Anterior cingulate cortex (tissue), 58 donors: ENCODE measurements at regions not wholly inside any gene's neighbourhood (a gene's known extent, or its start where the extent isn't known, plus 50 kb on each side); places are given as distances from the start of the nearest gene placed in this dataset.
"Not testable (repeated sequence)": the region's sequence is repeated elsewhere in the genome, so short reads cannot be mapped to it uniquely, and the experiment has no call there.

Experiments used
- DNase-seq, 58 donors: peaks; one replicate each; lab custom pipeline; 2025; lab: John Stamatoyannopoulos, UW

DNA sequence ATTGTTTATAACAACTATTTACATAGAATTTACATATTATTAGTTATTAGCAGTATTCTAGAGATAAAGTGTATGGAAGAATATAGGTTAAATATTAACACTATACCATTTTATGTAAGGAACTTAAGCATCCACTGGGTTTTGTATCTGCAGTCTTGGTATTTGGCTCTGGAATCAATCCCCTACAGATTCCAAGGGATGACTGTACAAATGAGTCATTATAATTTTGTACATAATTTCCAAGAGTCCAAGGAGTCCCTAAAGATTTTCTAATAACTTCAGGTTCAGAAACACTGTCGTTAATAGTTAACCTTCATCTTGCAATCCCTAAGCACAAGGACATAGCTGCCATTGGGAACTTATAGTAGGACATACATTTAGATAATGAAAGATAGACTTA lies 254.8 kb upstream of the PDE4D start:
- DNase-seq, result no peak

DNA sequence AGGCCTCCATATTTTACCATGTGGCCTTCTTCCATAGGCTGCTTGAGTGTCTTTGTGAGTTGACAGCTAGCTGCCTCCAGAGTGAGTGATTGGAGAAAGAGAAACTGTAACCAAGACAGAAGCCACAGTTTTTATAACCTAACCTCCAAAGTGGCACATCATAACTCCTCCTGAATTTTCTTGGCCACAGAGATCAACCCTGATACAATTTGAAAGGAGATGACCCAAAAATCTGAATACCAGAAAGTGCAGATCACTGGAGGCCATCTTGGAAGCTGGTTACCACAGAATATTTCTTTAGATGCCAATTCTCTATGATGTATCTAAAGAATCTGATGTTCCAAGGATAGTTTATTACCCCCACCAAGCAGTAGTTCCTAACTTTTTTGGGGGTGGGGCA lies 254.3 kb upstream of the PDE4D start:
- no peak for DNase-seq

DNA sequence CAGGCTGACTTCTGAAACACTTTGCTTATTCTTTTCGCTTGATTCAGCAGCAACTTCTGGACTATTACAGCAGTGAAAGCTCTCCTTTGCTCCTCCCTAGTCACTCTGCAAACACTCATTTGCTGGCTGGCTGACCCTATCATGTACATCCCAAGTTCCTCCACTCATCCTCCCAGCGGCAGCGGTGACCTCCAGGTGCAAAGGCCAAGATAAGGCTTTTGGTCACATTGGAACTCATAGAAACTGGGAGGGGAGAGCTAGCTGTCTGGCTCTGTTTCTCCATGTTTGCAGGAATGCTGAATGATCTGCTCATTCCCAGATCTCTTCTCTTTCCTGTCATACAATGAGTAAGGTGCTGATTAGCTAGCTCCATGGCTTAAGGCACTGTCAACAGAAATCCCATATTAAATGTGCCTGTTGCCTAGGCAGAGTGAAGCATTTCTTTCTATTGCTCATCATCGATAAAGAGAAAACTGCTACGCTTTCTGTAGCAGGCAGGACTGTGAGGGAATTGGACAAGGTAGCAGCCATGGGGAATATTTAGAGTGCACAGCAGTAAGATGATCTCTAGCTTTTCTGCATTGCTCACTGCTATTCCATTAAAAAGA lies 250.5 kb upstream of the PDE4D start:
- no peak for DNase-seq

DNA sequence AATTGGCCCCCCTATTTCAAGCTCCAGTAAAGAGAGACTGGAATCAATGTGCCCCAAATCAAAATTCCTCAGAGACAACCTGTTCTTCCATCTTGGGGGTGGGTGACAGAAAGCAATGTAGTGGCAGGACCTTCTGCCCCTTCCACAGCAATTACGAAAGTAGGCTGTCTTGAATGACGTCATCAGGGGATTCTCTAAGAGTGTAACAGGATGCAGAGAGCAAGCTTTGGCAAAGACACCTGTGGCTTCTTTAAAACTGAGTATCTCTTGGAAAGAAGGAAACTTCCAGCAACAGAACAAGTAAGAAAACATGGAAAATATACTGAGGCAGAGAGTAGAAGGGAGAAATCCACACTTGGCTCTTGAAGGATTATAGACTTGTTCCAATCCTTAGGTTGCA lies 247.6 kb upstream of the PDE4D start:
- DNase-seq, result no peak

DNA sequence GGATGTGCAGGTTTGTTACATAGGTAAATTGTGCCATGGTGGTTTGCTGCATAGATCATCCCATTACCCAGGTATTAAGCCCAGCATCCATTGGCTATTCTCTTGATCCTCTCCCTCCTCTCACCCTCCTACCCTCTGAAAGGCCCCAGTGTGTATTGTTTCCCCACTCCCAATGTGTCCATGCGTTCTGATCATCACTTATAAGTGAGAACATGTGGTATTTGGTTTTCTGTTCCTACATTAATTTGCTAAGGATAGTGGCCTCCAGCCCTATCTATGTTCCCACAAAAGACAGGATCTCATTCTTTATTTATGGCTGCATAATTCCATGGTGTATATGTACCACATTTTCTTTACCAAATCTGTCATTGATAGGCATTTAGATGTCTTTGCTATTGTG lies 243.3 kb upstream of the PDE4D start:
- no peak for DNase-seq

DNA sequence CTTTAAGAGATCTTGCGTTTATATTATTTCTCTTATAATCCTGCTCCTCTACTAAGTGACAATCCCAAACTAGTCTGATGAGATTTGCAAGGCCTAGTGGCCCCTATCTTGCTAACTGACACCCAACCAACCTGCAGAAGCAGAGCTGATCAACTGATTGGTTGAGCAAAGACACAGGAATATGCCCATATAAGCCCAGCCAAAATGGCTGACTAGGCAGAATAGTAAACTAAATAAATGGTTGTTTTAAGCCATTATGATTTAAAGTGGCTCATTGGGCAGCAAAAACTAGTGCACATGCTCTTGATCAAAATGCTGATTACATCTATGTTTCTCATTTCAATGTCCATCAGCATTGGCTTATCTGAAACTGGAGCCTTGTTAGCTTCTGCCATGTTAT lies 238.0 kb upstream of the PDE4D start:
- no peak for DNase-seq

DNA sequence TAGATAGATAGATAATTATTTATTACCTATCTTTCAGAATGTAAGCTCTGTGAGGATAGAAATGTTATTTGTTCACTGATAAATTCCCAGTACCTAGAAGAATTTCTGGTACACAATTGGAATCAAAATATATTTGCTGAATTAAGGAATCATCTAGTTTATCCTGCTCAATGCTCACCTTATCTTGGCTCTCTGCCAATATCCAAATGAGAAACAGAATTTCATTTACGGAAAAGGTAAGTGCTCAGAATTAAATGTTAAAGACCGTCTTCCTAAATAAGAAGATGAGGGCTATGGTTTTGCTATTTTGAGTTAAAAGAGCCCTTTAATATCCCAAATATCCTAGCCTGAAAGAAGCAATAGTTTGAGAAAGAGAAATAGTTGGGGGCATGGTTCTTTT lies 232.1 kb upstream of the PDE4D start:
- DNase-seq, result no peak

DNA sequence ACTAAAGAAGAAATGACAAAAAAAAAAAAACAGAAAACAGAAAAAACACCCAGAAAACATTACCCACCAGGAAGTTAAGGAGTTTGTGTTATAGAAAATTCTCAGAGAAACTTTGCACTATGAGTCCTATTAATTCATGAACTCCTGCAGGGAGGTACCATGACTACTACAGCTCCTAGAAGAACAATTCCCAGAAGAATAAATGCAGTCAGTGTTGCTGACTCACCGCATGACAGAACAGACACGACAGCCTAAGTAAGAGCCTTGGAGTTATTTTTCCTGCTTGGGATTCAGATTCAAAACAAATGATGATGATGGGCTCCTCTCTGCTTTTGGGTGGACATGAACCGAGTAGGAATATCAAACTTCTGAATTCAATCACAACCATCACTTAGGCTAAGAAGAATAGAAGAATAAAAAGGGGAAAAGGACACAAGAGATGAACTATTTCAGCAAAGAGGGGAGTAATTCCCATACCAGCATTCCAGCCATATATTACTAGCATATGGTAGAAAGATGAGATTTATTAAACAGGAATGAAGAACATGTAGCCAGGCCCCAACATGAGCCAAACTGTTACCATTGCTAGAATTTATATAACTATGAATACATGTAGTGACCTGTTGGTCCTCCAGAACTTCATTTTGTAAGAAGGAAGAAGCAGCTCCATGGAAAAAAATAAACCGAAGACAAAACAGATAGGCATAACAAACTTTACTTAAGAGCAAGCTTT lies 209.6 kb upstream of the PDE4D start:
- no peak for DNase-seq

DNA sequence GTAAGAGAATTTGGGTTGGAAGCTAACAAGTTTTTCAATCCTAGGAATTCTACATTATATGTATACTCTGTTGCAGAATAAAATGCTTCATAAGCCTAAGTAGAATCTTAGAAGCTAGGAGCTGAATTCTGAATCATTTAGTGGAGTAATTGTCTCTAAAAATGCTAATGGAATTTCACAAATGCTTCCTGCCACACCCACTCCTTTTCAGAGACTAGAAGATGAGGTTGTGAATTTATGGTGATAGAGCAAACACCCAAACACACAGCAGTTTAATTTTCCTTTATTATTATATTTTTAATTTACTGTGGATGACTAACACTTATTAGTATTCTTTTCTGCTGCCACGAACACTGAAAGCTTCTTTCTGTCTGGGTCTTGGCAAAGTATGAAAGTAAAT lies 208.0 kb upstream of the PDE4D start:
- DNase-seq, result no peak

DNA sequence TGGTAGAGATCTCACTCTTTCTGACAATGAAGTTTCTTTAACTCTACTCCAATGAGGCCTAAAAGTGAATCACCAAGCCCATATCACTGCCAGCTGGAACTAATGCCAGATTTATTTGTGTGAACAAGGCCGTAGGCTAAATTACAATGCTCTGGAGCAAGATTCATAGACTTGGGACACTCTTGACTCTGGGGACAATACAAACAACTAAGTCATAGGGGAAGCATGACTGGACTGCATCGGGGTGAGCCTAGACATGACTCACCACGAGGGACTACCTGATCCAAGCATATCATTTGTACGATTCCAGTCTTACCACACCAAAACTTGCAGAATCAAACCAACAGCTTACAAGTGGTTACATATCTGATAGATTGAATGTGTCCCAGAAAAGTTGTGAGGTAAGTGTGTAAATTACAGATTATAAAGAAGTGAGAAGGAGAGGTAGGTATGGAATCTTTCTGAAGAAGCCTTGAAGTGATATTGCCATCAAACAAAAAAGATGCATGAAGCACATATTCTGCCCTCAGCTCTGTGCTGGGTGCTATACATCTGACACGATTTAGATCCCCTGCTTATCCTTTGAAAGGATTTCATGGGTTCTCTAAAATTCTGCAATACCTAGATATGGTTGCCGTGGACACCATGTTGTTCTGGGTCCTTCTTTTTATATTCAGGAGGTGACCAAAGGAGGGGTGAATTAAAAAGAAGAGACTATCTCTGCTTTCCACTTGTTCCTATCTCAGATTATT lies 199.3 kb upstream of the PDE4D start:
- no peak for DNase-seq

DNA sequence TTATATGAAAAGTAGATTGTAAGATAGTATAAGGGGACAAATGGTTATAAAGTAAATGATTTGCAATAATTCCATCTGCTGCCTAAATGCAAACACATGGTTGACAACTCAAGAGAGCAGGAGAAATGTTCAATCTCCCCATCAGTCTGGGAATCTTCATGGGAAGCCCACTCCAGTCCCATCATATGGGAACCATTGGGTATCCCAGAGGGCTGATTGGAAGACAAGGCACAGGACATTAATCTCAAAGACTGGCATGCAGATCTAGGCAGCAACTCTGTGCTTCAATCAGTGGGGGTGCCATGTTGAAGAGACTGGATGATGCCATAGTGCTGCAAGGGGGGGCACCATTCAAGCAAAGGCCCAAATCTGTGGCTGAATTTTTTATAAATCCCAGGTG lies 193.1 kb upstream of the PDE4D start:
- DNase-seq, result no peak

DNA sequence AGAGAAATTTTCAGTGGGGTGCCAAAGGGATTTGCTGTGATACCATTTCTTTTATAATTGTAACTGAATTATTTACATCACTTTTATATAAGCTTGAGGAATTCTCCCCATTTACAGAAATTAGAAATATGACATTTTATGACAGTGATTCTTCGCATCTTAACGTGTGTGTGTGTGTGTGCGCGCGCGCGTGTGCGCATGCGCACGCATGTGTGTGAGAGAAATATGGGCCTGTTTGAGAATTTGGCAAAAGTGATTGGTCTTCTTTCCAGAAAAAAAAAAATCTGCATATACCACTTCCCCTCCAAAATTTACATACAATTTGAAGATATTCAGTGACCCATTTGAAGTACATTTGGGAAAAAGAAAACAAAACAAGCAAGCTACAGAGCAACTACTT lies 190.7 kb upstream of the PDE4D start:
- no peak for DNase-seq

DNA sequence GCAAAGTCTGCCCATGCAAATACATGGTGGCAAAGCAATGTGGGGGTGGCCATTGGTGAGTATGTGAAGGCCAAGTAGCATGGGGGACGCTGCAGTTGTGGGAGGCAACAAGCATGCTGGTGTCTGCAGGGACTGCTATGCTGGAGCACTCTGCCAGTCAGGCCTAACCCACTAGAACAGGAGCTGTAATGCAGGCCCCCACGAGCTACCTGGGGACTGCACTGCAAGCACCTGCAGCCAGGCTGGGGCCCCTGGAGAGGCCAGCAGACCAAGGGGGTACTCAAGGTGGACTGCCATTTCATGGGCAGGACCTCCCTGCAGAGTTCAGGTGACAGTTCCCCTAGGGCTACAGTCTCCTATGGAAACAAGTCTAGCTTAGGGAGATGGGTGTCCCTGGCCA lies 183.8 kb upstream of the PDE4D start:
- no peak for DNase-seq

DNA sequence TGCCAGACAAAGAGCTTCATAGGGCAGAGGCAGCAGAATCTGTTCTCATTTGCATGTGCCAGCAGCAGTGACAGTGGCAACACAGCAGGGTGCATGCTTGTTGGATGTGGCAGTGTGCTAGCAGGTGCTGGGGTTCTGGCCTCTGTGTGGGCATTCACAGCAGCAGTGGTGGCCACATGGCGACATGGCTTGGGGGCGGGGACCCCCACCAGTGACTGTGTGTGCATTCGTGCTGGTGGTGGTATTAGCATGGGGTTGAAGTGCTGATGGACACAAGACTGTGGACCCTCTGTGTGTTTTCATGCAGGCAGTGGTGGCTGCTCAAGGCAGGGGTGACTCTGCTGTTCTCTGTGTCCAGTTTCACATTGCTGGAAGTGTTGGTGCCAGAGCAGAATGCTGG lies 183.2 kb upstream of the PDE4D start:
- DNase-seq, result no peak

DNA sequence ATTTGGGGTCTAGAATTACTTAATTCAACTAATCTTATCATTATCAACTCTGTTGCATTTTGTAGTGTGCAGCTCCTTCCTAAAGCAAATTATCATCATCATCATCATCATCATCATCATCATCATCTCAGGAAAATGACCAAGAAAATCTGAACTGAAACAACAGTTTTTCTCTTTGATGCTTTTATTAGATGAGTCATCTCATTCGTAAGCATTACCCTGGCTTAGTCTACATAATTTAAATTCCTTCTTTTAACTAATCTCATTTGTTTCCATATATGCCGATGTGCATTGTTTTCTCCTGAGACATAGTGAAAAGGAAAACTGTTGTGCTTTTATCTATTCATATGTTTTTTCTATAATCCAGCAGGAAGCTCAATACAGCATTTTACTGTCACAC lies 173.0 kb upstream of the PDE4D start:
- no peak for DNase-seq

DNA sequence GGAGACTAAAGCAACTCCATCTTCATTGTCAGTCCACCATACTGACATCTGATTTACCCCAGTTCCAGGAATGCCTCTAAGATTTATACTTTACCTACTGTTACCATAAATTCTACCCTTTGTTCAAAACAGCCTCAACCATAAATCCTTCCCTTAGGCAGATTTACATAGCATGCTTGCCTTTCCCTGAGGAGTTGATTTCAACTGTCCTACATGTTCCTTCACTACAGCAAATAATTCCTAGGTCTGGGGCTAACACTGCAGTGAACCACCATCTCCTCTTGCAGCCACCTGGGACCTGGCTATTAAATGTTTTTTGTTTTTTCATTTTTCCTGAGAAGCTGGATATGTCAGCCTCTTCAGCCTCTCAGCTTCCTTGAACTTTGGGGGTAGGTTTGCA lies 166.9 kb upstream of the PDE4D start:
- DNase-seq, result no peak

DNA sequence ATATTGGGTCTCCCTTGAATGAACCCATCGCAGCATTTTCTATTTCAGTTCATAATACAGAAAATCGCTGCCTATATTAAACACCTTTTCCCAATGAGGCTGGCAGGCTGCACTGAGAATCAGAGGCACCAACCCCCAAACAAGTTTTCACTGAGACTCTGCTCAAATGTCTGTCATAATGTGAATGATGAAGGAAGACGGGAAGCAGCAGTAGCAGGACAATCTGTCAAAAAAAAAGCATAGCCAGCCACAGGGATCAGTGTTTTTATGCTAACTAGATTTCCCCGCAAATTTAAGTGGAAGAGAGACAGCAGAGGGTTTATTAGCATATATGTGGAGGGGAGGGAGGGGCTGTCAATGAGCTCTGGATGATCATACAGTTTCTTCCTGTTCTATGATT lies 162.7 kb upstream of the PDE4D start:
- peak in 1 of 58 donors; percentile 0 for DNase-seq

DNA sequence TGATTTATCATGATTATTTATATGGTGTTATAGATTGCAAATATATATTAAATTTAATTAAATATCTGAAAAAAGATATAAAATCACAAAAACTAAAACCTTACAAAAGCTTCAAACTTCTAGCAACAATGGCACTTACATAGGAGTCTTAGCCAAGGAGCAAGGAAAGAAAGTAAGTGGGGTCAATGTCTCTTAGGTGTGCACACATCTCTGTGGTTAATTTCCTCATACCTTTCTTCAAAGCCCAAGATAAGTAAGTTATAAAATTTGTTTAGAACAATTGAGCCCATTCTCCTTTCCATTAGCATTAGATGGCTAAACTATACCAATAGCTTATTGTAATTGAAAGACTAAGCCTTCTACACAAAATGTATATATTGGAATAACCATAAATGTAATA lies 161.6 kb upstream of the PDE4D start:
- DNase-seq, result no peak

DNA sequence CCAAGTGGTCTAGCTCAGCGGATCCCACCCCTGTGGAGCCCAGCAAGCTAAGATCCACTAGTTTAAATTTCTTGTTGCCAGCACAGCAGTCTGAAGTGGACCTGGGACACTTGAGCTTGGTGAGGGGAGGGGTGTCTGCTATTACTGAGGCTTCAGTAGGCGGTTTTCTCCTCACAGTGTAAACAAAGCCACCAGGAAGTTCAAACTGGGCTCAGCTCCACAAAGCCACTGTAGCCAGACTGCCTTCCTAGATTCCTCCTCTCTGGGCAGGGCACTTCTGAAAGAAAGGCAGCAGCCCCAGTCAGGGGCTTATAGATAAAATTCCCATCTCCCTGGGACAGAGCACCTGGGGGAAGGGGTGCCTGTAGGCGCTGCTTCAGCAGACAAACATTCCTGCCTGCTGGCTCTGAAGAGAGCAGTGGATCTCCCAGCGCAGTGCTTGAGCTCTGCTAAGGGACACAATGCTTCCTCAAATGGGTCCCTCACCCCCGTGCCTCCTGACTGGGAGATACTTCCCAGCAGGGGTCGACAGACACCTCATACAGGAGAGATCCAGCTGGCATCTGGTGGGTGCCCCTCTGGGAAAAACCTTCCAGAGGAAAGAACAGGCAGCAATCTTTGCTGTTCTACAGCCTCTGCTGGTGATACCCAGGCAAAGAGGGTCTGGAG lies 148.6 kb upstream of the PDE4D start:
- not testable (repeated sequence) for DNase-seq

DNA sequence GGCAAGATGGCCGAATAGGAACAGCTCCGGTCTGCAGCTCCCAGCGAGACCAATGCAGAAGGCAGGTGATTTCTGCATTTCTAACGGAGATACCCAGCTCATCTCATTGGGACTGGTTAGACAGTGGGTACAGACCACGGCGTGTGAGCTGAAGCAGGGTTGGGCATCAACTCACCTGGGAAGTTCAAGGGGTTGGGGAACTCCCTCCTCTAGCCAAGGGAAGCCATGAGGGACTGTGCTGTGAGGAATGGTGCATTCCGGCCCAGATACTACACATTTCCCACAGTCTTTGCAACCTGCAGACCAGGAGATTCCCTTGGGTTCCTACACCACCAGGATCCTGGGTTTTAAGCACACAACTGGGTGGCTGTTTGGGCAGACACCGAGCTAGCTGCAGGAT lies 148.0 kb upstream of the PDE4D start:
- not testable (repeated sequence) for DNase-seq

DNA sequence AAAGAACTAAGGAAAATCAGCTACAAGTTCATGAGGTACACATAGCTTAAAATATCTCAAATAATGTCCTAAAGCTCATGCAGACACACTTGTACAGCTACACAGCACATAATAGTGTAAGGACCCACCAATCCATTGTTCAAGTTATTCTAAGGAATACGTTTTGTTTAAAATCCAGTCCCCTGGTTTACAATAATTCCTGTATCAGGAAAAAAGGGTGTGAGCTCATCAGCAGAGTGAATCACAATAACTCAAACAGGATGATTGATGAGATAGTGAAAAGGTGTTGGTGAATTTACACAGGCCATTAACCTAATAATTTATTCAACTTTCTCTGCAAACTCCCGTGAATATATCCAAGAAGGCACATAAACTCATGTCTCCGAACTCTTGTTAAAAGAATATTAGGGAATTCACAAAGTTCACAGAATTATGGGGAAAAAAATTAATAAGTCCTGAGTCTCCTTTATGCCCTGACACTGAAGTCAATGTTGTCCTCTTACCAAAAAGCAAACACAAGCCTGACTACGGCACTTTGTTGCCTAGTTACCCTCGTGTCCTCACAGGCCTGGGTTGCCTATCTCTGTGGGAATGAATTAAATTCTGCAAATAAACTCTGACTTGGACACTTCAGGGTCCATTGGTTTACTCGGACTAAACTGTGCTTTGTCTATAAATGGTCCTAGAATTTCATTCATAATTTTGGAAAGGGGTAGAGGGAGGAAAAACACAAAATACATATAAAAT lies 142.8 kb upstream of the PDE4D start:
- DNase-seq, result no peak
